Astrocyte of the cerebellum (primary cell): ENCODE measurements at regions not wholly inside any gene's neighbourhood (a gene's known extent, or its start where the extent isn't known, plus 50 kb on each side); places are given as distances from the start of the nearest gene placed in this dataset.

ENCODE experiments used
- DNase-seq: peaks from one replicate; pipeline ENCODE4 v3.0.0-alpha.2; 2011; ENCODE audit warnings: low read depth
- H3K4me3 ChIP-seq: 2 replicates; pipeline ENCODE4 v1.5.1; 2011; ENCODE audit warnings: mild to moderate bottlenecking, low read depth, low read length, moderate library complexity
- CTCF ChIP-seq: IDR thresholded peaks from 2 replicates; pipeline ENCODE4 v1.5.1; 2012; ENCODE audit warnings: low read length, low read depth, moderate library complexity, mild to moderate bottlenecking; ENCODE audit errors: missing control alignments
- in situ Hi-C: cut with HindIII; loops from 2 replicates; pipeline ENCODE4 v1.10.0; 2017; ENCODE audit warnings: low sequenced_read_pairs

- no peak for TF ChIP-seq CTCF
- DNase-seq = no peak
- in situ Hi-C loops = no loop called here
- H3K4me3 ChIP-seq = no peak overlapping the region
These were observed 265.1 kb upstream of the NEGR1 start for GRCh38 chr1:72547412-72547811.

GRCh38 chr1:72540674-72541073 lies 258.3 kb upstream of the NEGR1 start:
- in situ Hi-C loops = no loop called here

DNA sequence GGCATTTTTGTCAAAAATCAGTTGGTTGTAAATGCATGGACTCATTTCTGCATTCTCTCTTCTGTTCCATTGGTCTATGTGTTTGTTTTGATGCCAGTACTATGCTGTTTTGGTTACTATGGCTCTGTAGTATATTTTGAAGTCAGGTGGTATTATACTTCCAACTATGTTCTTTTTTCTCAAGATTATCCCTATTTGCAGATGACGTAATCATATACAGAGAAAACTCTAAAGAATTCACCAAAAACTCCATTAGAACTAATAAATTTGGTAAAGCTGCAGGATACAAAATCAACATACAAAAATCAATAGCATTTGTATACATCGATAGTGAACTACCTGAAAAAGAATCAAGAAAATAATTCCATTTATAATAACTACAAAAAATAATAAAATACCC lies 253.1 kb upstream of the NEGR1 start:
- H3K4me3 ChIP-seq = no peak overlapping the region
- no peak for TF ChIP-seq CTCF
- no peak for DNase-seq
- in situ Hi-C loops = no loop called here

More at GRCh38 chr1:72540674-72541073, 258.3 kb upstream of the NEGR1 start:
- no peak for TF ChIP-seq CTCF
- no peak for DNase-seq
- H3K4me3 ChIP-seq = no peak overlapping the region

- in situ Hi-C loops = no loop called here
- no peak for TF ChIP-seq CTCF
- no peak for DNase-seq
- H3K4me3 ChIP-seq = no peak overlapping the region
These were observed 248.3 kb upstream of the NEGR1 start for GRCh38 chr1:72530646-72531045.

DNA sequence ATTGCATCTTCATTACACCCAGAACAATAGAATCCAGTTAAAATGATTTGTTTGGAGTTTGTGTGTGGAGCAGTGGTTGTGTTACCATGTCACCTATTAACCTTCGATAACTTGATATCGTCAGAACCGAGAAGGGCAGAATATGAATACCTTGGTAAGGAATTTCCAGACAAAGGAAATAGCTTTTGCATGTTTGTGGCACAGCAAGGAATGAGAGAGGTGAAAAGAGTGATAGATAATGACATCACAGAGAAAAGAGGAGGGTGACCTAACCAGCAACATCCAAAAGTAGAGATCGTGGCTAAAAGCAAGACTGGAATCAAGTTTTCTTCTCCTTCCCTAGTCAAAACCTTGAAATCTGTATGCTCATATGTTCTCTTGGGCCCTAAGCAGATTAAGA lies 244.6 kb upstream of the NEGR1 start:
- no peak for TF ChIP-seq CTCF
- in situ Hi-C loops = no loop called here
- no peak overlapping the region for H3K4me3 ChIP-seq
- DNase-seq = peak; percentile 11

- in situ Hi-C loops = no loop called here
- DNase-seq = no peak
- no peak for TF ChIP-seq CTCF
- no peak overlapping the region for H3K4me3 ChIP-seq
These were observed 241.7 kb upstream of the NEGR1 start for GRCh38 chr1:72524021-72524420.

- H3K4me3 ChIP-seq = no peak overlapping the region
- no peak for TF ChIP-seq CTCF
- in situ Hi-C loops = no loop called here
- no peak for DNase-seq
These were observed 239.3 kb upstream of the NEGR1 start for GRCh38 chr1:72521659-72522058.
